ENCODE measurements at regions not wholly inside any gene's neighbourhood (a gene's known extent, or its start where the extent isn't known, plus 50 kb on each side); places are given as distances from the start of the nearest gene placed in this dataset.
"Not testable (repeated sequence)": the region's sequence is repeated elsewhere in the genome, so short reads cannot be mapped to it uniquely, and the experiment has no call there.

- DNase-seq (ENCODE audit: low spot score), result no peak
These were observed 442.7 kb upstream of the POM121L12 start for GRCh38 chr7:52592698-52593097.

- no peak for DNase-seq (ENCODE audit: low spot score)
These were observed 448.7 kb upstream of the POM121L12 start for GRCh38 chr7:52586704-52587103.

DNA sequence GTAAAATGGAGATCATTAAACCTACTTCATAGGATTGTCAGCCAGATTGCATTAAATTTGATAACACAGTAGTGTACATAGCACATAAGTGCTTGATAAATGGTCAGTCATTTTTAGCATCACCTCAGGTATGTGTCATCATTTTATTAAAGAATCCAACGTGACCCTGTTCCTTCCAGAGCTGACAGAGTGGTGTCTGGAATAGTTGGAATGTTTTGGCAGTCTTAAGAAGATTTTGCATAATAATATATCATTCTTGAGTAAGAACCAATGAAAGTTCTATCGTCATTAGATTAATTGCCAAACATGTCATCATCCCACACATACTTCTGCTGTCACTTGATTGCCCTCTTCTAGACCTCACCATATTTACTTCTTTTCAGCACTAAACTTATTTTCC is 451.4 kb upstream of the POM121L12 start:
- no peak for DNase-seq (ENCODE audit: low spot score)

DNA sequence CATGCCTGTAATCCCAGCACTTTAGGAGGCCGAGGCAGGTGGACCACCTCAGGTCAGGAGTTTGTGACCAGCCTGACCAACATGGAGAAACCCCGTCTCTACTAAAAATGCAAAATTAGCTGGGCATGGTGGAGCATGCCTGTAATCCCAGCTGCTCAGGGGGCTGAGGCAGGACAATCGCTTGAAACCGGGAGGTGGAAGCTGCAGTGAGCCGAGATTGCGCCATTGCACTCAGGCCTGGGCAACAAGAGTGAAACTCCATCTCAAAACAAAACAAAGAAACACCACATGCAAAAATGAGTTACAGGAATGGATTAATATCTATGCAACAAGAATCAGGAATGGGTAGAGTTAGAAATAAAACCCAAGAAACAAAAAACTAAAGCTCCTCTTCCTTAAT is 462.3 kb upstream of the POM121L12 start:
- DNase-seq (ENCODE audit: low spot score), result not testable (repeated sequence)

DNA sequence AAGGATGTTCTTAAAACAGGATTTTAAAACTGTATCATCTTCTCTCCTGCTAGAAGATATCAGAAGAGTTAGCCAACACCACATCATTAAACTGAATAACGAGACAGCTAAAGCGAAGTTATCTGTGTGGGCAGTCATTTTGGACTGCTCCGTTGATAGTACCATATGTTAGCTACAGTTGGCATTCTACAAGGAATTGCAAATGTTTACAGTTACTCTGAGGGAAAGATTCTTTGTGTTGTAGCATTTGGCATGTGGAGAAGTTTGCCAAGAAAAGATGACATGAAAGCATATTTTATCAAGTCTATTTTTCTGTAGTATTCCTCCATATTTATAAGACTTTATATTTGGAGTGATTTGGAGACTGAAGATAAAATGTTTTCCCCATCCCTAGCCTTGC is 464.4 kb upstream of the POM121L12 start:
- DNase-seq (ENCODE audit: low spot score), result no peak

GRCh38 chr7:52569151-52569550 is 466.3 kb upstream of the POM121L12 start:
- DNase-seq (ENCODE audit: low spot score), result no peak

DNA sequence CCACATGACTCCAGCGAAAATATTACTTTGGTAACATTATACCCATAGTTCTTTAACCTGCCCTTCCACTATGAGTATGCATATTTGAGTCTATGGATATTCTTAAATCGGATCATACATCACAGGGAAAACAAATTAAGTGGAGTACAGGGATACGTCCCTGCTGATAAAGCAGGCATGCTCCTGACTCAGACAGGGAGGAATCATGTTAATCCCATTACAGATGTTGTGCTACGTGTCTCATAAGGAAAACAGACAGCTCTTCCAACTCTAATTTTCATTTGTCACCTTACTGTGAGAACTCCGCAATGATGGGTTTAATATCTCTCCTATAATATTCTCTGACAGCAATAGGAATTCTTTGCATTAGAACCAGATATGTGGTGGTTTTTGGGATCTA is 469.5 kb upstream of the POM121L12 start:
- DNase-seq (ENCODE audit: low spot score), result no peak

- DNase-seq (ENCODE audit: low spot score), result no peak
These were observed 479.6 kb upstream of the POM121L12 start for GRCh38 chr7:52555805-52556204.

- DNase-seq (ENCODE audit: low spot score), result no peak
These were observed 488.0 kb upstream of the POM121L12 start for GRCh38 chr7:52547308-52547910.

GRCh38 chr7:52541198-52541765 is 494.2 kb upstream of the POM121L12 start:
- not testable (repeated sequence) for DNase-seq (ENCODE audit: low spot score)

- no peak for DNase-seq (ENCODE audit: low spot score)
These were observed 495.4 kb upstream of the POM121L12 start for GRCh38 chr7:52540041-52540440.

- no peak for DNase-seq (ENCODE audit: low spot score)
These were observed 496.0 kb upstream of the POM121L12 start for GRCh38 chr7:52539414-52539813.

DNA sequence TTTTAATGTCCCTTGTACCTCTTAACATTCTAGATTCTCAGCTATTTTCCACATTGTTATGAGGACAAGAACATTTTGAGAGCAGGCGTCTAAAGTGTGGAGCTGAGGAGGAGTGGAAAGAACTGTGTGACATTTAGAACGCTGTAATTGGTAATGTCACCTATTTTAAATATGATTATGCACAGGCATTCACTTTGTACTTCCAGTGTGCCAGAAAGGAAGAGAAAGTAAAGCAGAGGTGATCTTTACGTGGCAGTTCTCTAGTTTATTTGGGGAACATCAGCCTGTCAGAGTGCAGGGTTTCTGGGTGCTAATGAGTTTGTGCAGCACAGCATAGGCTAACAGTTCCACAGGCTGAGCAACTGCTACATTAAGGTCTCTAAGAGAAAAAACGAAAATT is 498.4 kb upstream of the POM121L12 start:
- DNase-seq (ENCODE audit: low spot score), result no peak

DNA sequence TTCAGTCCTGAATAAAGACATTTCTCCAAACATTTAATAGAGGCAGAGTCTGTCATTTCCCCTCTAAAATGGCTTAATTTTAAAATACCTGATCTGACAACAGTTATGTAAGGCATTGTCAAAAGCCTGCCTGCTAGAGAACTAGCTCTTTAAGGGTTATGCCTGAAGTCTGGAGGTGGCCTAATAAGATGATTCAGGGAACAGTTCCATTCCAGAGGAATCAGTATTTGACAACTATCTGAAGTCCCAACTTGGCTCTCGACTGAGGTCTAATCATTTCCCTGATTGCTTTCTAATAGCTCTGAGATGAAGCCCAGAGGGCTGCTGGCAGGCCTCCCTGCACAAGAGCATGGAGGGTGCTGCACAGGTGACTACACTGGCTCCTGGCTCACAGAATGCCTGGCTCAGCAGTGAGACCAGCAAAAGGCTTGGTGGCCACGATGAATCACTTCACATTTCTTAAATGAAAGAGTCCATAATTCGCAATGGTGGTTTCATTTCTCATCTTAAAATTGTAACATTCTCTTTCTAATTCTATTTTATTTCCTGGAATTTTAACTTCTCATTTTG is 509.6 kb upstream of the POM121L12 start:
- no peak for DNase-seq (ENCODE audit: low spot score)

DNA sequence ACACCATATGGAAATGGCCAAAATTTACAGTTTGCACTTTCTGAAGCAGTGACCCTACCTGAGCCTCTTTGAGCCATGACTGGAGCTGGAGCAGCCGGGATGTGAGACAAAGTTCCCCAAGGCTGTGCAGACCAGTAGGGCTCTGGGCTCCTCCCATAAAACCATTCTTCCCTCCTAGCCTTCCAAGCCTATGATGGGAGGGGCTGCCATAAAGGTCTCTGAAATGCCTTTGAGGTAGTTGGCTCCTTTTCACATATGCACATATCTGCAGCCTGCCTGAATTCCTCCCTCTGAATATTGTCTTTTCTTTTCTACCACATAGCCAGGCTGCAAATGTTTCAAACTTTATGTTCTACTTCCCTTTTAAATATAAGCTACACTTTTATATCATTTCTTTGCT is 516.6 kb upstream of the POM121L12 start:
- no peak for DNase-seq (ENCODE audit: low spot score)

GRCh38 chr7:52512656-52513055 is 522.8 kb upstream of the POM121L12 start:
- no peak for DNase-seq (ENCODE audit: low spot score)

- no peak for DNase-seq (ENCODE audit: low spot score)
These were observed 527.7 kb upstream of the POM121L12 start for GRCh38 chr7:52507546-52508255.

DNA sequence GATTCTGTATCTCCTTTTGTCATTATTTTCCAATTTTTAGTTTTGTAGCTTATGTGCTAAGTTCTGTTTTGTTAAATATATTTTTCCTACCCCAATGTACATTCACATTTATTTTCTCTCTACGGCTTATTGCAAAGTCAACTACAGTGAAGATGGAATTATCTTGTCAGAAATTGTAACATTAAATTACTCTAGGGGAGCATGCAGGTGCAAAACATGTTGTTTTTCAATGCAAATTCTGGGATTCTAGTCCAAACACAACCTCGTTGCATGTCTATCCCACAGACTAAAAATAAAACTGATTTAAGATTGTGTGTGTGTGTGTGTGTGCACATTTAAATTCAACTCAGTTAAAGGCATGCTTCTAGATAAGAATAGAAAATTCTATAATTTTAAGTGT is 529.1 kb upstream of the POM121L12 start:
- no peak for DNase-seq (ENCODE audit: low spot score)

DNA sequence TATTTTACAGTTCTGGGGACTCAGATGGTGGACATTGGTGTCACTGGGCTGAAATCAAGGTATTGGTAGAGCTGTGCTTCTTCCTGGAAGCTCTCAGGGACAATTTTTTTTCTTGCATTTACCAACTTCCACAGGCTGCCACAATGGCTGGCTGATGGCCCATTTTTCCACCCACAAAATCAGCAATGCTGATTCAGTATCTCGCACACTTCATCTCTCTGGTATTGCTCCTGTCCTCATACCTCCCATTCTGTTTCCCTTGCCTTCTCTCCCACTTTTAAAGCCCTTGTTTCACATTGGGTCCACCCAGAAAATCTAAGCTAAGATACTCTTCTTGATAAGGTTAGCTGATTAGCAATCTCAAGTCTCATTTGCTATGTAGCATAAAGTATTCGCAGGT is 530.9 kb upstream of the POM121L12 start:
- DNase-seq (ENCODE audit: low spot score), result no peak

DNA sequence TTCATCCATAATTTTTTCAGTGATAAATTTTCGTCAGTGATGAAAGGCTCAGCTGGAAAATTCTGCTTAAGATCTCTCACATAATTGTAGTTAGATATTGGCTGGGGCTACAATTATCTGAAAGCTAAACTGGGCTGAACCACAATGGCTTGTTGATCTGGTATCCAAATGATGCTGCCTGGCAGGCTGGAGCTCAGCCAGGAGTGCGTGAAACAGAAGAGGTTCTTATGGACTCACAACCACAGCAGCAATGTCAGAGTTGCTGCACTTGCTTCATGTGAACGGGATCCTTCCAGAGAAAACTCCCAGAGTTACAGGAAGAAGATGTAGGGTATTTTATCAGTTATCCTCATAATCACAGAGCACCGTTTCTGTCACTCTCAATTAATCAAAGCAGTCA is 533.2 kb upstream of the POM121L12 start:
- DNase-seq (ENCODE audit: low spot score), result no peak

GRCh38 chr7:52501696-52502095 is 533.7 kb upstream of the POM121L12 start:
- DNase-seq (ENCODE audit: low spot score), result no peak

DNA sequence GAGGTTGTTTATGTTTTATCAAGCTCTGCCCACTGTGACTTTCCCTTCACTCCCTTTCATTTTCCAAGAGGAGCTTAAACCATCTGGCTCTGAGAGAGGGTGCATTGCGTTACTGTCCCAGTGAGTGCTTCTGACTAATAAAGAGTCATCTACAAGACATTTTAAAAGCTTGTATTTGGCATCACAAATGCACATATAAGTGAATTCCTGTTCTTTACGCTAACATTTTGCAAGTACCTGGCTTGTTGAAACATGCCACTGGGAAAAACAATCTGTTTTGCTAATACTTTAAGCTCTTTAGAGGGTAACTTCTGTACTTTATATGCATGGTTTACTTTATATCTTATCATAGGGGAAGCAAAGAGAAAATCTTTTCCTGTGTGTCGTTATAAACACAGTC is 534.6 kb upstream of the POM121L12 start:
- DNase-seq (ENCODE audit: low spot score), result no peak

- DNase-seq (ENCODE audit: low spot score), result no peak
These were observed 537.1 kb upstream of the POM121L12 start for GRCh38 chr7:52498366-52498765.

Measured in A172 (cell line).